ENCODE measurements at regions not wholly inside any gene's neighbourhood (a gene's known extent, or its start where the extent isn't known, plus 50 kb on each side); places are given as distances from the start of the nearest gene placed in this dataset.

GRCh38 chr18:10099539-10100140 lies 185.8 kb downstream of the VAPA start:
- no TSS peak for BruUV-seq (replicated peaks)
- DNase-seq = no peak
- no peaks in the 10 kb centered on the region for H3K27me3 ChIP-seq (ENCODE audit: insufficient read depth, low read depth)
- no peaks in the 10 kb centered on the region for H4K20me1 ChIP-seq (ENCODE audit: insufficient read depth)
- H3K4me2 ChIP-seq = no peak overlapping the region
- no peaks in the 10 kb centered on the region for H3K9me2 ChIP-seq (ENCODE audit: insufficient read depth)
- H3K4me3 ChIP-seq = no peak overlapping the region
- no peak overlapping the region for H3K27ac ChIP-seq
- H2AFZ ChIP-seq = no peak overlapping the region
- intact Hi-C loops (cut with micrococcal nuclease; ENCODE audit: unreplicated experiment) = no loop called here
- H3K9me3 ChIP-seq (ENCODE audit: insufficient read depth, low read depth) = no peaks in the 10 kb centered on the region
- ChIA-PET POLR2A (ENCODE audit: unreplicated experiment) (no interaction called here), CTCF (no interaction called here)
- H3K36me3 ChIP-seq (ENCODE audit: low read depth) = no peaks in the 10 kb centered on the region
- H3K79me2 ChIP-seq (ENCODE audit: low read depth) = no peaks in the 10 kb centered on the region
- H3F3A ChIP-seq (ENCODE audit: insufficient read depth, low read depth) = peaks cover 6% of the 10 kb centered on the region; the same call in 1 of the 2 replicates
- H3K4me1 ChIP-seq (replicated peaks; ENCODE audit: insufficient read depth) = peaks cover 6% of the 10 kb centered on the region
- TF ChIP-seq CTCF (conservative IDR thresholded peaks at IDR 0.05) (no peak), EZH2 (IDR thresholded peaks at IDR 0.05; ENCODE audit: low read depth) (no peak)

- no peak overlapping the region for H3K4me3 ChIP-seq
- no TSS peak for BruUV-seq (replicated peaks)
- no peaks in the 10 kb centered on the region for H3K27me3 ChIP-seq (ENCODE audit: insufficient read depth, low read depth)
- H4K20me1 ChIP-seq (ENCODE audit: insufficient read depth) = no peaks in the 10 kb centered on the region
- DNase-seq = no peak
- H2AFZ ChIP-seq = no peak overlapping the region
- ChIA-PET CTCF (no interaction called here), POLR2A (ENCODE audit: unreplicated experiment) (no interaction called here)
- no peaks in the 10 kb centered on the region for H3K9me3 ChIP-seq (ENCODE audit: insufficient read depth, low read depth)
- no peak overlapping the region for H3K27ac ChIP-seq
- H3K36me3 ChIP-seq (ENCODE audit: low read depth) = no peaks in the 10 kb centered on the region
- peaks cover under 1% of the 10 kb centered on the region; the same call in 1 of the 2 replicates for H3K4me1 ChIP-seq (replicated peaks; ENCODE audit: insufficient read depth)
- H3K79me2 ChIP-seq (ENCODE audit: low read depth) = no peaks in the 10 kb centered on the region
- intact Hi-C loops (cut with micrococcal nuclease; ENCODE audit: unreplicated experiment) = no loop called here
- no peaks in the 10 kb centered on the region for H3K9me2 ChIP-seq (ENCODE audit: insufficient read depth)
- no peak for TF ChIP-seq CTCF (conservative IDR thresholded peaks at IDR 0.05)
- TF ChIP-seq EZH2 (IDR thresholded peaks at IDR 0.05; ENCODE audit: low read depth) = no peak
- H3F3A ChIP-seq (ENCODE audit: insufficient read depth, low read depth) = no peaks in the 10 kb centered on the region; the same call in 1 of the 2 replicates
- H3K4me2 ChIP-seq = no peak overlapping the region
Measured at GRCh38 chr18:10100196-10100595, 186.4 kb downstream of the VAPA start.

GRCh38 chr18:10100941-10101701 lies 187.3 kb downstream of the VAPA start:
- ChIA-PET POLR2A (ENCODE audit: unreplicated experiment) (no interaction called here), CTCF (no interaction called here)
- TF ChIP-seq EZH2 (IDR thresholded peaks at IDR 0.05; ENCODE audit: low read depth) = no peak
- no peak for TF ChIP-seq CTCF (conservative IDR thresholded peaks at IDR 0.05)
- no TSS peak for BruUV-seq (replicated peaks)
- no peaks in the 10 kb centered on the region for H3K9me2 ChIP-seq (ENCODE audit: insufficient read depth)
- H3K4me1 ChIP-seq (replicated peaks; ENCODE audit: insufficient read depth) = no peaks in the 10 kb centered on the region
- H3K4me2 ChIP-seq = no peak overlapping the region
- no peaks in the 10 kb centered on the region for H4K20me1 ChIP-seq (ENCODE audit: insufficient read depth)
- H2AFZ ChIP-seq = no peak overlapping the region
- no peaks in the 10 kb centered on the region for H3K79me2 ChIP-seq (ENCODE audit: low read depth)
- no peaks in the 10 kb centered on the region for H3F3A ChIP-seq (ENCODE audit: insufficient read depth, low read depth)
- no peak overlapping the region for H3K4me3 ChIP-seq
- no peak for DNase-seq
- H3K9me3 ChIP-seq (ENCODE audit: insufficient read depth, low read depth) = no peaks in the 10 kb centered on the region
- H3K27ac ChIP-seq = no peak overlapping the region
- no peaks in the 10 kb centered on the region for H3K27me3 ChIP-seq (ENCODE audit: insufficient read depth, low read depth)
- intact Hi-C loops (cut with micrococcal nuclease; ENCODE audit: unreplicated experiment) = no loop called here
- no peaks in the 10 kb centered on the region for H3K36me3 ChIP-seq (ENCODE audit: low read depth)
